Type B pancreatic cell (in vitro differentiated cells): ENCODE measurements at regions not wholly inside any gene's neighbourhood (a gene's known extent, or its start where the extent isn't known, plus 50 kb on each side); places are given as distances from the start of the nearest gene placed in this dataset.

ENCODE experiments used
- DNase-seq: peaks from one replicate; pipeline ENCODE4 v3.0.0; 2021; ENCODE audit warnings: mixed read lengths; ENCODE audit not compliant: unreplicated experiment; ENCODE audit errors: extremely low spot score
- H3K27ac Mint-ChIP-seq: 2 replicates; pipeline ENCODE4 v1.8.0; 2021; ENCODE audit warnings: mild to moderate bottlenecking, mixed read lengths
- H3K27me3 Mint-ChIP-seq: 2 replicates; pipeline ENCODE4 v1.8.0; 2021; ENCODE audit warnings: mixed read lengths
- H3K36me3 Mint-ChIP-seq: 2 replicates; pipeline ENCODE4 v1.8.0; 2021; ENCODE audit warnings: mixed read lengths
- H3K4me1 Mint-ChIP-seq: one replicate; pipeline ENCODE4 v1.8.0; 2021; ENCODE audit warnings: mixed read lengths; ENCODE audit not compliant: unreplicated experiment
- H3K4me3 Mint-ChIP-seq: 2 replicates; pipeline ENCODE4 v1.8.0; 2021; ENCODE audit warnings: mild to moderate bottlenecking, mixed read lengths
- H3K9me3 Mint-ChIP-seq: 2 replicates; pipeline ENCODE4 v1.8.0; 2021; ENCODE audit warnings: mixed read lengths
- CTCF ChIP-seq: fragments of 200-600 bp; sonication (generic); conservative IDR thresholded peaks from 2 replicates; pipeline ENCODE4 v1.5.0; 2021; ENCODE audit warnings: antibody characterized with exemption, mild to moderate bottlenecking

- H3K27ac Mint-ChIP-seq, result no peak overlapping the region
- no peaks in the 10 kb centered on the region for H3K36me3 Mint-ChIP-seq
- DNase-seq, result no peak
- TF ChIP-seq CTCF, result no peak
- no peak overlapping the region for H3K4me3 Mint-ChIP-seq
- peaks cover 15% of the 10 kb centered on the region for H3K4me1 Mint-ChIP-seq
- no peaks in the 10 kb centered on the region for H3K27me3 Mint-ChIP-seq
- H3K9me3 Mint-ChIP-seq, result no peaks in the 10 kb centered on the region
These were observed 117.5 kb upstream of the ZNF366 start for GRCh38 chr5:72624641-72625236.

DNA sequence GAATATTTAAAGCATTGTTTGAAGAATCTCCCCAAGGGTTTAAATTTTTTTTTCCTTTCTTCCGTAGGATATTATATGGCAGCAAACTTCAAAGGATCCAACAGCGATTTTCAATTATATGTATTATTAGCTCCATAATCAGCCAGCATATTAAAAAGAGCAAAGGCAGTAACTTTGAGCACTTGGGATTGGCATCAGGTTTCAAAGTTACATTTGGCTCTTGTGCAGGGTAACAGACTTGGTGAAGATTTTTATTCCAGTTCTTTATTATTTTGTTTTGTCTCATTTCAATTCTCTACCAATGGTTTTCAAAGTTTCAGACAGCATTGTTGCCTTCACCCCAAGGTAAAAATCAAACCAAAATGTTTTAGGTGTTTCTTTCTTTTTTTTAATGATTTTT lies 116.7 kb upstream of the ZNF366 start:
- Mint-ChIP-seq H3K36me3 (no peaks in the 10 kb centered on the region), H3K27me3 (no peaks in the 10 kb centered on the region), H3K9me3 (no peaks in the 10 kb centered on the region), H3K4me1 (peaks cover 15% of the 10 kb centered on the region), H3K4me3 (no peak overlapping the region), H3K27ac (no peak overlapping the region)
- DNase-seq, result no peak
- TF ChIP-seq CTCF, result no peak

DNA sequence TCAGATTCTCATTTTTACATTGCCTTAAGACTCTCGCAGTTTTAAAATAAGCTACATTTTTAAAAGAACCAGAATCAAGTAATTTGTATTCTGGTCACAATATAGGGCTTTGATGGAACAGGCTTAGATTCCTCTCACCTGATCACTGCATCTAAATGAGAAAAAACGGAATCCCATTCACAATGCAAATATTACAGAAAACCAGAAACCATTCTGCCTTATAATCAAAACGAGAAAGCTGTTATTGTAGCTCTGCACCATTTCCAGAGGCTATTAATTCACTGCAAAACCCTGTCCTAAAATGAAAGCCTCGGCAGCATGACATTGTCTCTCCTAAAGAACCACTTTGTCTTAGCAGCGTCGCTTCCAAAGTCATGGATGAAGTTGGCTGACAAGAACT lies 116.1 kb upstream of the ZNF366 start:
- peaks cover 19% of the 10 kb centered on the region for H3K4me1 Mint-ChIP-seq
- no peaks in the 10 kb centered on the region for H3K36me3 Mint-ChIP-seq
- H3K9me3 Mint-ChIP-seq, result no peaks in the 10 kb centered on the region
- no peak overlapping the region for H3K4me3 Mint-ChIP-seq
- DNase-seq, result no peak
- no peak overlapping the region for H3K27ac Mint-ChIP-seq
- TF ChIP-seq CTCF, result no peak
- H3K27me3 Mint-ChIP-seq, result no peaks in the 10 kb centered on the region

DNA sequence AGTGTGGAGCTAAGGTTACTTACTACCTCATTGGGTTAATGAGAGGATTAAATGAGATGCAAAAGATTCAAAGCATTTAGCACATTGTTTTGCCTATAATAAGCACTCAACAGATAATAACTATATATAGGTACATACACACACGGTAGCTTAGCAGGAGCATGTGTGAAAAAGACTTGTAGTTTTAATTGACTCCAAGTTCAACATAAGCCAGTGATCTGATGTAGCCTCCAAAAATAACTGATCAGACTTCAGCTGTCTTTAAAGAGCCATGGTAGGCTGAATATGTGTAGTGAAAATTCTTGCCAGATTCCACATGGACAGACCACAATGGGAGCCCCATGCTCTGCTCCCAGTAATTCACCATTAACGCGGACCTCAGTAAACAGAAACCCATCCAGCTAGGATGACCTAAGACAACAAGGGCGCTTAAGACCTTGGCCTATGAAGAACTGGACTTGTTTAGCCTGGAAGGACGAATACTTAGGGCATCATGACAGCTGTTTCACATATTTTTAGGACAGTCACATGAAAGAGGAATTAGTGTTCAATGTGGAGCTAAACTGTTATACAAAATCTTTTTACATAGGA lies 115.1 kb upstream of the ZNF366 start:
- no peaks in the 10 kb centered on the region for H3K27me3 Mint-ChIP-seq
- H3K36me3 Mint-ChIP-seq, result no peaks in the 10 kb centered on the region
- TF ChIP-seq CTCF, result no peak
- H3K4me1 Mint-ChIP-seq, result peaks cover 19% of the 10 kb centered on the region
- H3K9me3 Mint-ChIP-seq, result no peaks in the 10 kb centered on the region
- DNase-seq, result no peak
- H3K27ac Mint-ChIP-seq, result no peak overlapping the region
- no peak overlapping the region for H3K4me3 Mint-ChIP-seq

DNA sequence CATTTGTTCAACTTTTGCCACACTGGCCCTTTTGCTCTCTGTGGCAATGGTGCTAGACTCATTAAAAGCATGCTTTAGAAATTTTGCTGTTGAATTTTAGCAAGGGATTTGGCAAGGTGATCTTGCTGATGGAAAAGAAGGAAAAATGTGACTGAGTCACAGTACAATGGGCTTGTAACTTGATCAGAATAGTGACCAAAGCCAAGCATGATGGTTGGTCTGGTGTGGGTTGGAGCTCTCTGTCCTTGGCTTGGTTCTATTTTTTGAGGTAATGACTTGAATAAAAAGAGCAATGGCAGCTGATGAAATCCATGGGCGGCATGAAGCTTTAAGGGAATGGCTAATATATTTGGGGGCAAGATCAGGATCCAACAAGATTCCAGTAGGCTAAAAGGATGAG lies 114.4 kb upstream of the ZNF366 start:
- H3K4me1 Mint-ChIP-seq, result peaks cover 19% of the 10 kb centered on the region
- no peak overlapping the region for H3K27ac Mint-ChIP-seq
- H3K9me3 Mint-ChIP-seq, result no peaks in the 10 kb centered on the region
- no peak overlapping the region for H3K4me3 Mint-ChIP-seq
- no peak for DNase-seq
- no peaks in the 10 kb centered on the region for H3K27me3 Mint-ChIP-seq
- no peaks in the 10 kb centered on the region for H3K36me3 Mint-ChIP-seq
- TF ChIP-seq CTCF, result no peak
